Glomerular visceral epithelial cell (primary cell): ENCODE measurements at regions not wholly inside any gene's neighbourhood (a gene's known extent, or its start where the extent isn't known, plus 50 kb on each side); places are given as distances from the start of the nearest gene placed in this dataset.
"Not testable (repeated sequence)": the region's sequence is repeated elsewhere in the genome, so short reads cannot be mapped to it uniquely, and the experiment has no call there.

ENCODE experiments used
- DNase-seq: peaks from one replicate; pipeline ENCODE4 v3.0.0-alpha.2; 2016; ENCODE audit errors: extremely low spot score

DNA sequence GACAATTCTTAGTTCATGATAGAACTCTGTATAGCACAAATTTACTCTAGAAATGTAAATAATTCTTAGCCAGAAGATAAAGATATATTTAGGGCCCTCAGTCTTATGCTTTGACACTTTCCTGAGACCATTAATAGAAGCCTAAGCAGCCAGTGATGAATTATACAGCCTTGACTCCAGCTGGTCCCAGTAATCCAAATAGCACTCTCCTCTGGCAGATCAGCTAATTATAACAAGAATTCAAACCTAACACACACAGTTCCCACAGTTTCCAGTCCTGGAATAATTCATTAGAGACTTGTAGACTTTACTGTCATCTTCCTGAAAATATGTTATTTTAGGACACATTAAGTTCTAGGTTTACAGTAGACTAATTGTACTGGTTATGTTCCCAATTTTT is 50.4 kb downstream of the SHOC1 start:
- DNase-seq, result no peak

DNA sequence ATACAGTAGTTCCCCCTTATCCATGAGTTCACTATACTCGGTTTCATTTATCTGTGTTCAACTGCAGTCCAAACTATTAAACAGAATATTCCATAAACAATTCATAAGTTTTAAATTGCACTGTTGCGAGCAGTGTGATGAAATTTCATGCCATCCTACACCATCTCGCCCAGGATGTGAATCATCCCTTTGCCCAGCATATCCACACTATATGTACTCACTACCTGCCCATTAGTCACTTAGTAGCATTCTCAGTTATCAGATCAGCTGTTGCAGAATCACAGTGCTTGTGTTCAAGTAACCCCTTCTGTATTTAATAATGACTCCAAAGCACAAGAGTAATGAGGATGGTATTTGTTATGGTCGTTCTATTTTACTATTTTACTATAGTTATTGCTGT is 51.5 kb downstream of the SHOC1 start:
- DNase-seq, result peak; percentile 76

GRCh38 chr9:111740739-111741138 is 54.0 kb downstream of the SHOC1 start:
- no peak for DNase-seq

GRCh38 chr9:111736714-111737113 is 58.0 kb downstream of the SHOC1 start:
- DNase-seq, result no peak

- not testable (repeated sequence) for DNase-seq
These were observed 59.4 kb downstream of the SHOC1 start for GRCh38 chr9:111735344-111735743.

GRCh38 chr9:111731928-111732327 is 62.8 kb downstream of the SHOC1 start:
- peak; percentile 4 for DNase-seq

DNA sequence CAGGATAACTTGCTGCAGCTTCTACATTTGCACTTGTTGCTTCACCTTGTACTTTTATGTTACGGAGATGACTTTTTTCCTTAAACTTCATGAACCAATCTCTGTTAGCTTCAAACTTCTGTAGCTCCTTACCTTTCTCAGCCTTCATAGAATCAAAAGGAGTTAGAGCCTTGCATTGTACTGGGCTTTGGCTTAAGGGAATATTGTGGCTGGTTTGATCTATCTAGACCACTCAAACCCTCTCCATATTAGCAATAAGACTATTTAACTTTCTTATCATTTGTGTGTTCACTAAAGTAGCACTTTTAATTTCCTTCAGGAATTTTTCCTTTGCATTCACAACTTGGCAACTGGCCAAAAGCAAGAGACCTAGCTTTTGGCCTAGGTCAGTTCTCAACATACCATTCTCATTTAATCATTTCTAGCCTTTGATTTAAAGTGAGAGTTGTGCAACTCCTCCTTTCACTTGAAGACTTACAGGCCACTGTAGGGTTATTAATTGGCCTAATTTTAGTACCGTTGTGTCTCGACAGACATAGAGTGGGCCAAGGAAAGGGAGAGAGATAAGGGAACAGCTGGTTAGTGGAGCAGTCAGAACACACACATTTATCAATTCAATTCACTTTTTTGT is 63.7 kb downstream of the SHOC1 start:
- peak; percentile 71 for DNase-seq

DNA sequence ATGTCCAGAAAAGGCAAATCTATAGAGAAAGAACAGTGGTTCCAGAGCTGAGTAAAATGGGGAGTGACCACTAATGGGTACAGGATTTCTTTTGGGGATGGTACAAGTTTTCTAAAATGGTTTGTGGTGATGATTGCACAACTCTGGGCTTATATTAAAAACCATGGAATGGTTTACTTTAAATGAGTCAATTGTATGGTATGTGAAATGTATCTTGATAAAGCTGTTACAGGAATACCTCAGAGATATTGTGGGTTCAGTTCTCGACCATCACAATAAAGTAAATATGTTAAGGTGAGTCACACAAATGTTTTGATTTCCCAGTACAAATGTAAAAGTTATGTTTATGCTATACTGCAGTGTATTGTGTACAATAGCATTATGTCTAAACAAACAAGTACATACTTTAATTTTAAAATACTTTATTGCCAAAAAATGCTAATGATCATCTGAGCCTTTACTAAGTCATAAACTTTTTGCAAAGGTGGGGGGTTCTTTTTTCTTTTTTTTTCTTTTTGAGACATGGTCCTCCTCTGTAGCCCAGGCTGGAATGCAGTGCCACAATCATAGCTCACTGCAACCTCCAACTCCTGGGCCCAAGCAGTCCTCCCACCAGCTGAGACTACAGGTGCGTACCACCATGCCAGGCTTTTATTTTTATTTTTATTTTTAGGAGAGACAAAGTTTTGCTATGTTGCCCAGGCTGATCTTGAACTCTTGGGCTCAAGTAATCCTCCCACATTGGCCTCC is 65.9 kb downstream of the SHOC1 start:
- peak; percentile 81 for DNase-seq

DNA sequence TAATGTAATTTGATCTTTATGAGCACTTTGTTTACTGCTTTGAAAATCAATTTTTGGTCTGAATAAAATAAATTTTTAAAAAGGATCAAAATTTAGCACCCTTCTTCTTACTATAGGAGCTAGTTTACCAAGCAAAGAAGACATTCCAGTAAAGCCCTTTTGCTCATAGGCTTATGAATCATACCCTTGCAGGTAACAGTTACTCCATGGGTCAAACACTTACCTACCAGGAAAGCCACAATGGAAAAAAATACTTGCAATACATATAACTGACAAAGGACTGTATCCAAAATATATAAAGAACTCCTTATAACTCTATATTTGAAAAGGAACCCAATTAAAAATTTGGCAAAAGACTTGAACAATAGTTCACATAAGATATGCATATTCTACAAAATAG is 66.6 kb downstream of the SHOC1 start:
- DNase-seq, result peak; percentile 31

GRCh38 chr9:111726949-111727348 is 65.5 kb downstream of the GNG10 start:
- no peak for DNase-seq

DNA sequence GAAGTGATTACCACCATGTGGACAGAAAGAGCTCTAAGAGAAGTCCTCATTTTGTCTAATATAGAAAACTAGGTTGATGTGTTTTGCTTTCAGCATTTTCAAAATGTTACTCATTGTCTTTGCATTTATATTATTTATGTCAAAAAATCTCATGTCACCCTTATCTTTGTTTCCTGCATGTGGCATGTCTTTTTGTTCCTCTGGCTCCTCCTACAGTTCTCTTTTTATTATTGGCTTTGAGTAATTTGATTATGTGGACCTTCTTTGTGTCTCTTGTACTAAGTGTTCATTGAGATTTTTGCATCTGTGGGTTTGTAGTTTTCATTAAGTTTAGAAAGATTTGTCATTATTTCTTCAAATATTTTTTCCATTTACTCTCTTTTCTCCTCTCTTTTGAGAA is 58.8 kb downstream of the GNG10 start:
- no peak for DNase-seq
